NCI-H510A (cell line): ENCODE measurements at regions not wholly inside any gene's neighbourhood (a gene's known extent, or its start where the extent isn't known, plus 50 kb on each side); places are given as distances from the start of the nearest gene placed in this dataset.

Source experiments
- DNase-seq: peaks from one replicate; lab custom pipeline; 2025; lab: John Stamatoyannopoulos, UW

GRCh38 chr5:169448826-169449225 is 134.7 kb upstream of the SPDL1 start:
- no peak for DNase-seq

- no peak for DNase-seq
Measured at GRCh38 chr5:169445191-169445590, 138.4 kb upstream of the SPDL1 start.

GRCh38 chr5:169442913-169443784 is 140.4 kb upstream of the SPDL1 start:
- DNase-seq: no peak

GRCh38 chr5:169442403-169442874 is 141.1 kb upstream of the SPDL1 start:
- DNase-seq: no peak

- DNase-seq: no peak
Measured at GRCh38 chr5:169440107-169440705, 139.3 kb upstream of the SLIT3 start.

- DNase-seq: no peak
Measured at GRCh38 chr5:169439362-169439761, 138.4 kb upstream of the SLIT3 start.

- DNase-seq: no peak
Measured at GRCh38 chr5:169435506-169436229, 134.7 kb upstream of the SLIT3 start.

- DNase-seq: no peak
Measured at GRCh38 chr5:169433221-169433651, 132.3 kb upstream of the SLIT3 start.

GRCh38 chr5:169431386-169431785 is 130.4 kb upstream of the SLIT3 start:
- no peak for DNase-seq

GRCh38 chr5:169430671-169431070 is 129.7 kb upstream of the SLIT3 start:
- no peak for DNase-seq

GRCh38 chr5:169429044-169429443 is 128.1 kb upstream of the SLIT3 start:
- no peak for DNase-seq

- peak; percentile 10 for DNase-seq
Measured at GRCh38 chr5:169426784-169427183, 125.8 kb upstream of the SLIT3 start.

- no peak for DNase-seq
Measured at GRCh38 chr5:169424670-169425378, 123.9 kb upstream of the SLIT3 start.

- DNase-seq: no peak
Measured at GRCh38 chr5:169424279-169424655, 123.3 kb upstream of the SLIT3 start.

GRCh38 chr5:169423580-169424278 is 122.8 kb upstream of the SLIT3 start:
- no peak for DNase-seq

- DNase-seq: no peak
Measured at GRCh38 chr5:169422087-169422486, 121.1 kb upstream of the SLIT3 start.

- DNase-seq: no peak
Measured at GRCh38 chr5:169421677-169422076, 120.7 kb upstream of the SLIT3 start.

GRCh38 chr5:169417676-169418075 is 116.7 kb upstream of the SLIT3 start:
- DNase-seq: no peak

GRCh38 chr5:169416583-169417196 is 115.8 kb upstream of the SLIT3 start:
- DNase-seq: no peak

GRCh38 chr5:169415948-169416347 is 115.0 kb upstream of the SLIT3 start:
- no peak for DNase-seq

- no peak for DNase-seq
Measured at GRCh38 chr5:169415371-169415770, 114.4 kb upstream of the SLIT3 start.
